Activated CD8-positive, alpha-beta memory T cell treated with anti-CD3 and anti-CD28 coated beads for 36 hours (primary cell): ENCODE measurements at regions not wholly inside any gene's neighbourhood (a gene's known extent, or its start where the extent isn't known, plus 50 kb on each side); places are given as distances from the start of the nearest gene placed in this dataset.

Source experiments
- CTCF ChIA-PET: fragments of 350-600 bp; sonication (Branson Sonifier 250); formaldehyde crosslinking; loops from one replicate; lab custom pipeline; 2021; ENCODE audit warnings: antibody characterized with exemption; lab: Charles Lee
- POLR2A ChIA-PET: fragments of 350-600 bp; sonication (Branson Sonifier 250); formaldehyde crosslinking; loops from one replicate; lab custom pipeline; 2021; ENCODE audit warnings: antibody characterized with exemption; lab: Charles Lee

- ChIA-PET POLR2A (no interaction called here), CTCF (no interaction called here)
These were observed 50.4 kb upstream of the CIBAR2 start for GRCh38 chr16:85162478-85163277.

- CTCF ChIA-PET = no interaction called here
- POLR2A ChIA-PET = no interaction called here
These were observed 51.2 kb upstream of the CIBAR2 start for GRCh38 chr16:85163278-85164112.

- ChIA-PET CTCF (interaction anchor here (0.5 kb wide), 1 partner anchor 35 kb away, joined by 3 read pairs; no protein-coding TSS in a partner anchor), POLR2A (no interaction called here)
These were observed 52.2 kb upstream of the CIBAR2 start for GRCh38 chr16:85164431-85164830.

GRCh38 chr16:85164838-85165516 is 52.7 kb upstream of the CIBAR2 start:
- POLR2A ChIA-PET = no interaction called here
- CTCF ChIA-PET = interaction anchor here (0.5 kb wide), 1 partner anchor 36 kb away, joined by 3 read pairs; no protein-coding TSS in a partner anchor

- POLR2A ChIA-PET = no interaction called here
These were observed 53.5 kb upstream of the CIBAR2 start for GRCh38 chr16:85165781-85166180.

GRCh38 chr16:85166281-85166680 is 54.0 kb upstream of the CIBAR2 start:
- POLR2A ChIA-PET = no interaction called here
- CTCF ChIA-PET = no interaction called here

More at GRCh38 chr16:85165781-85166180, 53.5 kb upstream of the CIBAR2 start:
- CTCF ChIA-PET = no interaction called here

- POLR2A ChIA-PET = no interaction called here
- CTCF ChIA-PET = no interaction called here
These were observed 54.7 kb upstream of the CIBAR2 start for GRCh38 chr16:85166699-85167588.

GRCh38 chr16:85167589-85168537 is 55.6 kb upstream of the CIBAR2 start:
- ChIA-PET CTCF (no interaction called here), POLR2A (no interaction called here)

GRCh38 chr16:85168732-85169256 is 56.5 kb upstream of the CIBAR2 start:
- ChIA-PET CTCF (no interaction called here), POLR2A (no interaction called here)

- ChIA-PET CTCF (no interaction called here), POLR2A (interaction anchor here (0.6 kb wide), 1 partner anchor 207 kb away, joined by 3 read pairs; no protein-coding TSS in a partner anchor)
These were observed 57.2 kb upstream of the CIBAR2 start for GRCh38 chr16:85169333-85170065.

GRCh38 chr16:85170066-85170491 is 57.8 kb upstream of the CIBAR2 start:
- POLR2A ChIA-PET = interaction anchor here (0.6 kb wide), 1 partner anchor 206 kb away, joined by 3 read pairs; no protein-coding TSS in a partner anchor
- CTCF ChIA-PET = no interaction called here

GRCh38 chr16:85170590-85171003 is 58.3 kb upstream of the CIBAR2 start:
- ChIA-PET POLR2A (no interaction called here), CTCF (no interaction called here)

GRCh38 chr16:85171004-85171758 is 58.9 kb upstream of the CIBAR2 start:
- POLR2A ChIA-PET = no interaction called here

GRCh38 chr16:85171759-85172454 is 59.6 kb upstream of the CIBAR2 start:
- ChIA-PET CTCF (no interaction called here), POLR2A (no interaction called here)

More at GRCh38 chr16:85171004-85171758, 58.9 kb upstream of the CIBAR2 start:
- CTCF ChIA-PET = no interaction called here

GRCh38 chr16:85172455-85173145 is 60.3 kb upstream of the CIBAR2 start:
- CTCF ChIA-PET = no interaction called here

More at GRCh38 chr16:85172455-85173145, 60.3 kb upstream of the CIBAR2 start:
- POLR2A ChIA-PET = no interaction called here
